Hepatocyte (in vitro differentiated cells): ENCODE measurements at regions not wholly inside any gene's neighbourhood (a gene's known extent, or its start where the extent isn't known, plus 50 kb on each side); places are given as distances from the start of the nearest gene placed in this dataset.

Experiments used
- CTCF ChIP-seq: fragments of 200-600 bp; sonication (generic); IDR thresholded peaks from 2 replicates; pipeline ENCODE4 v1.5.1; 2016; ENCODE audit warnings: antibody characterized with exemption, mild to moderate bottlenecking; ENCODE audit not compliant: poor library complexity
- EZH2phosphoT487 ChIP-seq: fragments of 200-600 bp; sonication (generic); IDR thresholded peaks from one replicate; pipeline ENCODE4 v1.6.1; 2018; ENCODE audit warnings: antibody characterized with exemption, mild to moderate bottlenecking, low read depth, moderate library complexity; ENCODE audit not compliant: unreplicated experiment, severe bottlenecking

GRCh38 chr7:42491106-42491505 lies 254.1 kb upstream of the GLI3 start:
- TF ChIP-seq CTCF = no peak
- no peak for TF ChIP-seq EZH2phosphoT487
